Breast epithelium (tissue), 4 donors: ENCODE measurements at regions not wholly inside any gene's neighbourhood (a gene's known extent, or its start where the extent isn't known, plus 50 kb on each side); places are given as distances from the start of the nearest gene placed in this dataset.

Experiments
- DNase-seq, 2 donors: peaks; one replicate each; pipeline ENCODE4 v3.0.0-alpha.2; 2019; ENCODE audit warnings: low spot score in 2 of 2
- H3K27ac ChIP-seq, 2 donors: fragments of 200-600 bp; sonication (generic) in 1 of 2; one replicate each; pipeline ENCODE4 v1.5.1; 2016 to 2019; ENCODE audit warnings: mild to moderate bottlenecking in 1 of 2
- H3K27me3 ChIP-seq, 2 donors: fragments of 200-600 bp; sonication (generic) in 1 of 2; one replicate each; pipeline versions ENCODE4 v1.5.1 to v1.6.0; 2017 to 2019; ENCODE audit warnings: control low read depth in 1 of 2, mild to moderate bottlenecking in 1 of 2
- H3K36me3 ChIP-seq: fragments of 200-600 bp; one replicate; pipeline ENCODE4 v1.5.1; 2019
- H3K4me1 ChIP-seq, 2 donors: fragments of 200-600 bp; sonication (generic); one replicate each; pipeline ENCODE4 v1.5.1; 2016 to 2019; ENCODE audit warnings: control low read depth in 1 of 2
- H3K4me3 ChIP-seq, 3 donors: fragments of 200-600 bp; sonication (generic); 1 replicate in 2 of 3; 2 replicates in 1 of 3; pipeline ENCODE4 v1.5.1; 2016 to 2019; ENCODE audit warnings: mild to moderate bottlenecking in 3 of 3, moderate library complexity in 2 of 3
- H3K9me3 ChIP-seq, 2 donors: fragments of 200-600 bp; sonication (generic) in 1 of 2; one replicate each; pipeline ENCODE4 v1.5.1; 2016 to 2019; ENCODE audit warnings: control low read depth in 1 of 2
- CTCF ChIP-seq, 3 donors: fragments of 450-650 bp; IDR thresholded peaks; one replicate each; pipeline ENCODE4 v1.5.1; 2016 to 2017; ENCODE audit warnings: antibody characterized with exemption in 3 of 3, mild to moderate bottlenecking in 3 of 3, moderate library complexity in 3 of 3
- POLR2A ChIP-seq: fragments of 450-650 bp; IDR thresholded peaks from one replicate; pipeline ENCODE4 v1.6.1; 2016; ENCODE audit warnings: antibody characterized with exemption, mild to moderate bottlenecking, moderate library complexity
- POLR2AphosphoS5 ChIP-seq, 3 donors: sonication (generic); formaldehyde crosslinking; IDR thresholded peaks; one replicate each; pipeline ENCODE4 v1.6.1; 2017; ENCODE audit warnings: antibody characterized with exemption in 3 of 3
- intact Hi-C: fragments of 100-400 bp; cut with DNase I; formaldehyde crosslinking; loops from one replicate; pipeline ENCODE4 v1.15.1; 2023; ENCODE audit warnings: low total_unique reads

DNA sequence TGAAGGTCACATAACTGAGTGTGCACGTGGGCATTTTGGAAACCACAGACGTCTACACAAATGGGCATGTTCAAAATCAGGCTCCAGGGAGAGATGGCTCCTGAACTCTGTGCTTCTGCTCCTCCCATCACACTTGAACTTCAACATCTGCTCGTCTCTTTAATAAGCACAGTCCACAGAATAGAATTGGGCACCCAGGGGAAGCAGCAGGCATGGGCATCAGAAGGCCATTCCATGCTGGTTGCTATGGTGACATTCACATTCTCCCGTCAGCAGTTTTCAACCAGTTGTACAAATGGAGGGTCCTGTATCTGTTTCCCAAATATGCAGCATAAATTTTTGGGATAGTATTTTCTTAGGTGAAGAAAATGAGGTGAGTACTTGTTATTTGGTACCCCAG is 183.7 kb upstream of the COPS8 start:
- Histone ChIP-seq H3K27ac (no peak overlapping the region), H3K4me1 (no peaks in the 10 kb centered on the region), H3K36me3 (no peaks in the 10 kb centered on the region), H3K27me3 (no peaks in the 10 kb centered on the region), H3K9me3 (no peaks in the 10 kb centered on the region), H3K4me3 (no peak overlapping the region)
- DNase-seq: no peak
- no peak for TF ChIP-seq POLR2AphosphoS5 (IDR thresholded peaks at IDR 0.05)
- no peak for TF ChIP-seq POLR2A
- intact Hi-C loops: no loop called here

GRCh38 chr2:236903978-236904377 is 181.7 kb upstream of the COPS8 start:
- Histone ChIP-seq H3K9me3 (no peaks in the 10 kb centered on the region), H3K36me3 (no peaks in the 10 kb centered on the region), H3K27ac (no peak overlapping the region), H3K27me3 (no peaks in the 10 kb centered on the region), H3K4me3 (no peak overlapping the region), H3K4me1 (no peaks in the 10 kb centered on the region)
- intact Hi-C loops: no loop called here
- no peak for TF ChIP-seq POLR2AphosphoS5 (IDR thresholded peaks at IDR 0.05)
- no peak for TF ChIP-seq CTCF (IDR thresholded peaks at IDR 0.05)
- no peak for TF ChIP-seq POLR2A
- no peak for DNase-seq

DNA sequence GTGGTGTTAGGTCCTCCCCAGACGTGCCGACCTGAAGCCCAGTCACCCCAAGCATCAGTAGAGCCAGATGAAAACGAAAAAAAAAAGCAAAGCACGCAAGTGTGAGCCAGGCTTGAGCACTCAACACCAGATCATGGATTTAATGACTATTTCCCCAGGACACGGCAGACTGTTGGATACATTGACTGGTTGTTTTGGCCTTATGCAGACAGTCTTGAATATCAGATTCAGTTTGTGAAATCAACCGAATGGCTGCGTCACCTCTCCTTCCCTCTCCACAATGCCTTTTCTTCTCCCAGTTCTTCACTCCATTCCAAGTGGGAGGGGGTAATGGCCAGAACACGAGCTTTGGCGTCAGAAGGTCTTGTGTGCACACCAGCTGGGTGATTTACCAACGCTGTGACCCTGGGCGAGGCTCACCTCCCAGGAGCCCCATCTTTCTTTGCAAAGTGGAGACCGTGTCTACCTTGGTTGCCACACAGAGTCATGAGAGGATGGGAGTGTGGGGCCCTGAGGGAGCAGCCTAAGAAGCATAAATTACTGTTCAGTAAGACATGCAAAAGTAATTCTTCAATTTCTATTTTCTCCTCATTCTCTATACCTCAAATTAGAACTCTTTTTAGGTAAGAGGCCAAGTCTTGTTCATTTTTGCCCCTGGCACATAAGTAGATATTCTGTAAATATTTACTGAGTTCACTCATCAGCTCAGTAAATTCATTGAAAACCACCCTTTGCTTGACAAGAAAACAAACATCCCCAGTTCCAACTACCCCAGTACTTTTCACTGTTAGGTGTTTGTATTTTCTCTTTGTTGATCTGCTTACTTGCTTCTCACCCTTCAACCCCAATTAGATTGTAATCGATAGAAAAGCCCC is 181.1 kb upstream of the COPS8 start:
- no peaks in the 10 kb centered on the region for H3K27me3 ChIP-seq
- no peaks in the 10 kb centered on the region for H3K36me3 ChIP-seq
- DNase-seq: no peak
- no peak overlapping the region for H3K4me3 ChIP-seq
- TF ChIP-seq CTCF (IDR thresholded peaks at IDR 0.05): no peak
- TF ChIP-seq POLR2AphosphoS5 (IDR thresholded peaks at IDR 0.05): no peak
- TF ChIP-seq POLR2A: no peak
- H3K4me1 ChIP-seq: no peaks in the 10 kb centered on the region
- intact Hi-C loops: no loop called here
- no peaks in the 10 kb centered on the region for H3K9me3 ChIP-seq
- H3K27ac ChIP-seq: no peak overlapping the region

DNA sequence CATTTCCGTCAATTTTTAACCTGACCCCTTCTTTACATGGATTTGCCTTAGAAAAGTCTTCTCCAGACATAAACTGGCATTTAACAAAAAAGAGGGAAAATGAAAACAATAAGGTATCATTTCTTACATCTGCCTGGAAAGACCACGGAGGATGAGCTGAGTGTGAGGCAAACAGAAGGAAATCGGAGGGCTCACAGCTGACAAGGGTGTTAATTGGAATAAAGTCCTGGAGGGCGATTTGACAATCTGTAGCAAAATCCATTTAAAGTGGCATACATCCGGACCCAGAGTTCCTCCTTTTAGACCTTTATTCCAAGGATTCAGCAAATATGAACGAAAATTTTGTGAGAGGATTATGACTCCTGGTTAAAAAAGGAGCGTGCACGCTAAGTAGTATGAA is 179.7 kb upstream of the COPS8 start:
- H3K4me1 ChIP-seq: no peaks in the 10 kb centered on the region
- no peaks in the 10 kb centered on the region for H3K9me3 ChIP-seq
- intact Hi-C loops: no loop called here
- no peak for DNase-seq
- no peak overlapping the region for H3K4me3 ChIP-seq
- H3K27ac ChIP-seq: no peak overlapping the region
- no peaks in the 10 kb centered on the region for H3K36me3 ChIP-seq
- H3K27me3 ChIP-seq: no peaks in the 10 kb centered on the region
- no peak for TF ChIP-seq POLR2A
- TF ChIP-seq CTCF (IDR thresholded peaks at IDR 0.05): no peak
- no peak for TF ChIP-seq POLR2AphosphoS5 (IDR thresholded peaks at IDR 0.05)

DNA sequence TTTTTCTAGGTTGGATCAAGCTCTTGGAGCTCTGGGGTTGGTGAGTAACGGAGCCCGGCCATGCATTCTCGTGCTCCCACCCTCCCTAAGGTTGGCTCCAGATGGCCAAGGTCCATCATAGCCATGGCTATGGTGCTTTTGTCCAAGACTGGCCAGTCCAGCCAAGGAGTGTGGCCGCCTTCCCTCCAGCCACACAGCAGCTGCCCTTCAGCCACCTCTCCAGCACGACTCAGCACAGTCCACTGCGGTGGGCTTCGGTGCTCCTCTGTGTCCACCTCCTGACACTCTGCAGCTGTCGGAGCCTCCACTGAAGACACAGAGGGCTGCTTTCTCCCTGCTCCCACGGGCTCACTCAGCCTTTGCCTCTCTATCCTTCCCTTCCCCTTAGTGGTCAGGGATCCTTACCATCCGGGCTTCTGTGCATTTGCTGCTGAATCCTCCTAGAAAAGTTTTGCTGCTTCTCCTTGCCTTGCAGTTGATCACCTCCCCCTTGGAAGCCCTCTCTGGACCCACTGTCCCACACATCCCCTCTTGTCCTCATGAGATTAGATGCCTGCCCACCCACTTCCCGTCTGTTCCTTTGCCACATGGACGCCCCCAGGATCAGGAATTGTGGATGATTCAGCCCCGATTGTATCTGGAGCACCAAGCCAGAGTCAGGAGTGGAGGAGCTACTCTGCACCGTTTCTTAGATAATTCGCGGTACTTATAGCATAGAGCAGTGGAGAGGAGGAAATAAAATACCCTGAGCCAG is 177.1 kb upstream of the COPS8 start:
- Histone ChIP-seq H3K9me3 (no peaks in the 10 kb centered on the region), H3K36me3 (no peaks in the 10 kb centered on the region), H3K4me1 (no peaks in the 10 kb centered on the region), H3K4me3 (no peak overlapping the region), H3K27me3 (no peaks in the 10 kb centered on the region), H3K27ac (no peak overlapping the region)
- TF ChIP-seq POLR2AphosphoS5 (IDR thresholded peaks at IDR 0.05) (no peak), POLR2A (no peak)
- DNase-seq: no peak
- intact Hi-C loops: no loop called here

DNA sequence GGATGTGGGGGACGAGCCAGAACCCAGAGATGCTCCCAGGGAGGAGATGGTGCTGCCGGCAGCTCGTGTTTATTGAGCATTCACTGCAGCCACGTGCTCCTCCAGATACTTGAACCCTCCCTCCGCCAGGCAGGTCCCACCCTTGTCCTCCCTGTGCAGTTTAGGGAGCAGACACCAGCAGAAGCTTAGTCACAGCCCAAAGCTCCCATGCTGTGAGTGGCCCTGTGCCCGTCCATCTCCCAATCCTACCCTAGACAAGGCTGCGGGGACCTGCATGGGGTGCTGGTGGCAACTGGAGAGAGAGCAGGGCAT is 176.5 kb upstream of the COPS8 start:
- Histone ChIP-seq H3K27ac (no peak overlapping the region), H3K9me3 (no peaks in the 10 kb centered on the region), H3K4me3 (no peak overlapping the region), H3K4me1 (no peaks in the 10 kb centered on the region), H3K36me3 (no peaks in the 10 kb centered on the region), H3K27me3 (no peaks in the 10 kb centered on the region)
- TF ChIP-seq POLR2AphosphoS5 (IDR thresholded peaks at IDR 0.05) (no peak), POLR2A (no peak), CTCF (IDR thresholded peaks at IDR 0.05) (no peak)
- no peak for DNase-seq
- intact Hi-C loops: no loop called here
